HG03469 (cell line): ENCODE measurements at regions not wholly inside any gene's neighbourhood (a gene's known extent, or its start where the extent isn't known, plus 50 kb on each side); places are given as distances from the start of the nearest gene placed in this dataset.

ENCODE experiments used
- ATAC-seq: cut with Tn5 transposase; IDR thresholded peaks from one replicate; pipeline ENCODE4 v1.9.1; 2021; ENCODE audit warnings: mild to moderate bottlenecking, moderate library complexity, moderate number of reproducible peaks; ENCODE audit not compliant: unreplicated experiment

- no peak for ATAC-seq
Observed at GRCh38 chr4:121439669-121440068, 58.9 kb upstream of the QRFPR start.
